IPS DF 4.7 (cell line): ENCODE measurements at regions not wholly inside any gene's neighbourhood (a gene's known extent, or its start where the extent isn't known, plus 50 kb on each side); places are given as distances from the start of the nearest gene placed in this dataset.
"Not testable (repeated sequence)": the region's sequence is repeated elsewhere in the genome, so short reads cannot be mapped to it uniquely, and the experiment has no call there.

Experiments
- DNase-seq: peaks from one replicate; pipeline ENCODE4 v3.0.0-alpha.2; 2013; ENCODE audit warnings: low spot score; ENCODE audit errors: extremely low read depth

DNA sequence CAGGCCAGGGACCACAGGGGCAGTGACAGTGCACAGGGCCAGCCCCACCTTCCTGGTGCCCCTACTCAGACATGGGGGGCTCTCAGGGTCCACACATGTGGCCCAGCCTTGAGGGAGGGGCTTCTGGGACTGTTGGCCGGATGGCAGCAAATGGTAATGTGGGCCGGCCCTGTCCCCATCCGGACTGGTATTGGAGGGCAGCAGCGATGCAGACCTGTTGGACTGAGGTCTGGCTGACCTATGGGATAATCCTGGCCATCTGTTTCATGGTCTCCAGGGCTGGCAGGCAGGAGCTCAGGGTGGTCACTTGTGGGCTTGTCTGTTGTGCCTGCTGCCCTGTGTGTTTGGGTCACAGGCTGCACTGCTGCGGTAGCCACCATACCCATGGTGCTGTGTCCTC lies 387.5 kb downstream of the TMEM121 start:
- no peak for DNase-seq

- not testable (repeated sequence) for DNase-seq
Observed at GRCh38 chr14:105914281-105914680, 387.9 kb downstream of the TMEM121 start.

GRCh38 chr14:105914738-105915385 lies 388.5 kb downstream of the TMEM121 start:
- DNase-seq = no peak

DNA sequence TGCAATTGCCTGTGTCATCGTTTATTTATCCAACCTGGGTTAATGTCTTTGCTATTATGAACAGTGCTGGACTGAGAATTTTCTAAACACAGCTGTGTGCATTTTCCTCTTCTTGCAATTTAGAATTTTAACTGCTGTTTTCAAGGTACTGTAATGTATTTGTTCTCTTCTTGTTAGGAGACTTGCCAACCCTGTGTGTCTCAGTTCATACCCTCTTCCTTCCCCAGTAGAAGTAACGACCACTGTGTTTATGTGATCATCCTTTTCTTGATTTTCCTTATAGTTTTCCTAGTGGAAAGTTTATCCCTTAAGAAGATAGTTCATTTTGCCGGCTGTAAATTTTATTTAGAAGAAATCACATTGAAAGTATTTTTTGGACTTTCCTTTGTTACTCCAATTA lies 389.2 kb downstream of the TMEM121 start:
- not testable (repeated sequence) for DNase-seq

DNA sequence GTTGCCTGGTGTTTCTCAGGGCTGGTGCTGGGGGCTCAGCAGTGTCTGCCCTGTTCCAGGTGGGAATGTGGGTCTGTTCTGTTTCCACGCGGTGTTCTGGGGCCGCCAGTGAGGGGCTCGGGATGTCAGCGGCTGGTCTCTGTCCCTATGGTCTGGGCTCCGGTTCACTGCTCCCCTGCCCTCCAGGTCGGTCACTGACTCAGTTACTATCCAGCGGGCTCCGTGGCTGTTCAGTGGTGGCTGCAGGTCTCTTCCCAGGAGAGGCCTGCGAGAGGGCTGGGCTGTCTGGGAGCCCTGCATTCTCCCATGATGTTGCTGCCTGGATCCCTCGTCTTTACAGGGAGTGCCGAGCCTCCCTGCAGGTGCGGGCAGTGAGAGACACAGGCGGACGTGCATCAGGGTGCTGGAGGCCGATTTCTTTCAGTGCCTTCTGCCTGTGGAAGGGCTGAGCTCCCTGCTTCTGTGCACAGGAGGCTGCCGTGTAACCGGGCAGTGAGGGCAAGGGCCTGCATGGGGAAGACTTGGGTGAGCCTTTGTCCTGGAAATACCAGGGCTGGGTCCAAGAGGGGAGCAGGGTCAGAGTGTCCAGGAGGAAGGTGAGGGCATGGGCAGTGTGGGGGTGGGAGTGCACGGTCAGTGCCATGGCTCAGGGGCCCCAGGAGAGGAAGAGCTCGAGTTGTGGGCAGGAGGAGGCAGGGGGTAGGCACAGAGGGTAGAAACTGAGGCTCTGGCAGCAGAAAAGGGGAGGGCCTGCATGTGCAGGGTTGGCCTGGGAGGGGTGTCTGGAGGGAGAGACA lies 391.0 kb downstream of the TMEM121 start:
- DNase-seq = not testable (repeated sequence)

GRCh38 chr14:105917933-105918436 lies 391.6 kb downstream of the TMEM121 start:
- DNase-seq = no peak

DNA sequence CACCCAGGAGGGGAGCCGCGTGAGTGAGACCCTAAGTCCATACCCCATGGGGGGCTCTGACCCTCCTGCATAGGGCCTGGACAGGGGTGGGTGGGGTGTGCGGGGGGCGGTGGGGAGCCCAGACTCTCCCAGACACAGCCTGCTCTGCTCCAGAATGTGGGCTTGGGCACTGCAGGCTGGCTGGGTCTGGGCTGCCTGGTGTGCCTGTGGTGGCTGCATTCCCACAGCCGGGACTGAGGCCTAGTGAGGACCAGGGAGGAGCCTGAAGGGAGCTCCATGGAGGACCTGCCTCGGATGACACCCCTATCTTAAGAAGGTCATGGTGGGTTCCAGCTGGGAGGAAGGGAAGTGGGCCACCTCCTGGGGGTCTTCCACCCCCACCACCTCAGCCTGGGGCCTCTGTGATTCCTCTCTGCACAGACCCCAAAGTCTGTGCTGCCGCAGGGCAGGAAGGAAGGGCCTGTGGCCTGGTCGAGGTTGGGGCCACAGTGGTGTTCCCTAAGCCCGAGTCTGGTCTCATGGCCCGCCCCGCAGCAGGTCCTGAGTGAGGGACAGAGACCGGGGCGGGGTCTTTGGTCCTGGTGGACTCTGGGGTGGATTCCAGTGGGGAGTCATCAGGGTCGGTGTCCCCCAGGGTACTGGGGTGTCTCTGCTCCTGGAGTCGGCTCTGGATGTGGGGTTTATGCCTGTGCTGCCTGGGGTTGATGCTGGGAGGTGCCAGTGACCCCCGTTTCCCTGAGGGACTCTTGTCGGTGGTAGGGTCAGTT lies 392.3 kb downstream of the TMEM121 start:
- DNase-seq = no peak

DNA sequence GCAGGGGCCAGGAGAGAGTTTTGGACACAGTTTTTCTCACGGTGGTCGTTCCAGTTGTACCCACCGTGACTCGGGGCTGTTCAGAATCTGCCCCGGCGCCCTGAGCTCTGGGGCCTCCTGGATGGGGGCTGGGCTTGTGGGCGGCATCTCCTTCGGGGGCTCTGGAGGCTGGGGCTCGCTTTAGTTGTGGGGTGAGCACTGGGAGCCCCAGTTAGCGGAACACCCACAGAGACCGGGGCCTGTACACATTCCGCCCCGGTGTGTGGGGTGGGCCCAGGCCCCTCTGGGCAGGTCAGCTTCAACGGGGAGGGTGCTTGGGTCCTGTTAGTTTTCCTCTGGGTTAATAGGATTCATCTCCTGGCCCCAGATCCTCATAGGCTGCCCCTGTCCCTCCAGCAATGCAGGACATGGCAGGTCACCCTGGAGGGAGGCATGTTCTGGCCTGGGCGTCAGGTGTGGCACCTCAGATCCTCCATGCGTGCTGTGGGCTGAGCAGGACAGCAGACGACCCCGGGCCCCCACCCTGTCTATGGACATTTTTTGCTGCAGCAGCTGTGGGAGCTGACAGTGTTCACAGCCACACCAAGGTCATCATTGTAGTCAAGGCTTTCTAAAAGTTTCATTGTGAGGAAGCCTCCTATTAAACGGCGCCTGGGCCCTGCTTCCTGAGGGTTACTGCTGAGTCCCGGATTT lies 393.2 kb downstream of the TMEM121 start:
- no peak for DNase-seq

GRCh38 chr14:105920151-105920700 lies 393.8 kb downstream of the TMEM121 start:
- DNase-seq = not testable (repeated sequence)

DNA sequence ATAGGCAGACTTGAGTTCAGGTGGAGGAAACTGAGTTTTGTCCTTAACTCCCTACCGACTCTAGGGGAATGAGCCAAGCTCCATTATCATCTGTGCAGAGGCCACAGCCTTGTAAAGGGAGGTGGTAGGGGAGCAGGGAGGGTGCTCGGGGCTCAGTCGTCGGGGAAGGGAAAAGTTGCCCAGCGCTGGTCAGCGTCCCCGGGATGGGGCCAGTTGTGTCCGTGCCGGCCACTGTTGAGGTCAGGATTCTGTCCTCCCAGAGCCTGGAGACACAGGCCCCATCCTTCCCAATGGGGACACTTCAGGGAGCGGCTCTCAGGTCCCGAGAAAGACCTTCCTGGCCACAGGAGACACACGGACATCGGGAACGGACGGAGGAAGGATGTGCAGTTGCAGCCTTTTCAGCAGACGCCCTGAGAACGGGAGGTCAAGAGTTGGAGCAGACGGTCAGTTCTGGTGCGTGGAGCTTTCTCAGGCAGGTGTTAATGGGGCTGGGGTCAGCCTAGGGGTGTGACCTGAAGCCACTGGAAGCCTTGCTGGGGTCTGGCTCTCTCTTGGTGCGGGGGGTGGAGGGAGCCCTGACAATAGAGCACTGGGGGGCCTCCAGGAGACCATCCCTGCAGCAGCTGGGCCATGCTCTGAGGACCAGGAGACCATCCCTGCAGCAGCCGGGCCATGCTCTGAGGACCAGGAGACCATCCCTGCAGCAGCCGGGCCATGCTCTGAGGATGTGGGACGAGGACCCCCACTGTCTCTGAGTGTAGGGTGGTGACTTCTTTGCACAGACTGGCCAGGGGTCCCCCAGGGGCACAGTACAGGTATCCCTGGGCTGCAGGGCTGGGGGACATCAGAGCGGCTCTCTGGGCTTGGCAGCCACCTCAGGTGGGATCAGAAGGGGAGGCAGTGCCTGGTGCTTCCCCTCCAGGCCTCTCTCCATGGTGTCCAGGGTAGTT lies 394.7 kb downstream of the TMEM121 start:
- not testable (repeated sequence) for DNase-seq

DNA sequence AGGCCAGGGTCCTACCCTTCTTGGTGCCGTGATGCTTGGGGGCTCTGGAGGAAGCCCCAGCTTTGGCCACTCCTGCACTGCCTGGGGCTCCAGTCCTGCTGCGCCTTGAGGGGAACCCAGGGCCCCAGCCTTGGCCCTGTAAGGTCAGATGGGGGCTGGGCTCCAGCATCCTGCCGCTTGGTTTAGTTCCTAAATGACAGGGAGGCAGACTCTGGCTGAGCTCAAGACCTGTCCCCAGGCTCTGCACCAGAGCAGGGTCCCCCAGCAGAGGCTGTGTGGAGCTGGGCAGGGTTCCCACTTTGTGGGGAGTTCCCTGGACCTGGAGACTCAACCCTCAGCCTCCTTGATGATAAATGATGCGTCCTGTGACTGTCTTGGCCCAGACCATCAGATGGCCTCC lies 395.4 kb downstream of the TMEM121 start:
- DNase-seq = not testable (repeated sequence)

- DNase-seq = not testable (repeated sequence)
Observed at GRCh38 chr14:105923520-105924191, 397.3 kb downstream of the TMEM121 start.

DNA sequence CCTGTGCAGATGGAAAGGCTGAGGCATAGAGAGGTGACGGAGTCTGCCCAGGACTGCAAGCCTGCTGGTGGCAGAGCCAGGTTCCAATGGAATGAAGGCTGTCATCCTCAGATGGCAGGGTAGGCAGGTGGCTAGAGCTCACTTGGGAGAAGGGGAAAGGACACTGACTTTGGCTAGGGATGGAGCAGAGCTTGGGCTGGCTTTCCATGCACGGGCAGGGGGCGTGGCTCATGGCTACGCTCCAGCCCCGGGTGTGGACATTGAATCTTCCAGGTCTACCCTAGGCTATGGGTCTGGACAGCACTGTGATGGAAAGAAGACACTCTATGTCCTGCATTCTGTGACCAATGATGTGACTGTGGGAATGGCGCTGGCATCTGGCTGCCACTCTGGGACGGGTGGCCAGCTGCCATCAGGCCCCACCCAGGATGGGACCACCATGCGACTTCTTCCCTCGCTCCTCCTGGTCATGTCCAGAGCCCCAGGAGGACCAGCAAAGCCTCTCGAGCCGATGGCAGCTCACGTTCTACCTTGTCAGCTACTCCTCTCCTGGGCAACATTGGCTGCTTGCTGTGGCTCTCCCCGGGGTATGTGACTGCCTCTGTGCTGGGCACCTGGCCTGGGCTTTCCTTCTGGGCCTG lies 398.7 kb downstream of the TMEM121 start:
- DNase-seq = no peak

GRCh38 chr14:105925615-105926372 lies 399.4 kb downstream of the TMEM121 start:
- DNase-seq = no peak

- no peak for DNase-seq
Observed at GRCh38 chr14:105926373-105927095, 400.2 kb downstream of the TMEM121 start.

DNA sequence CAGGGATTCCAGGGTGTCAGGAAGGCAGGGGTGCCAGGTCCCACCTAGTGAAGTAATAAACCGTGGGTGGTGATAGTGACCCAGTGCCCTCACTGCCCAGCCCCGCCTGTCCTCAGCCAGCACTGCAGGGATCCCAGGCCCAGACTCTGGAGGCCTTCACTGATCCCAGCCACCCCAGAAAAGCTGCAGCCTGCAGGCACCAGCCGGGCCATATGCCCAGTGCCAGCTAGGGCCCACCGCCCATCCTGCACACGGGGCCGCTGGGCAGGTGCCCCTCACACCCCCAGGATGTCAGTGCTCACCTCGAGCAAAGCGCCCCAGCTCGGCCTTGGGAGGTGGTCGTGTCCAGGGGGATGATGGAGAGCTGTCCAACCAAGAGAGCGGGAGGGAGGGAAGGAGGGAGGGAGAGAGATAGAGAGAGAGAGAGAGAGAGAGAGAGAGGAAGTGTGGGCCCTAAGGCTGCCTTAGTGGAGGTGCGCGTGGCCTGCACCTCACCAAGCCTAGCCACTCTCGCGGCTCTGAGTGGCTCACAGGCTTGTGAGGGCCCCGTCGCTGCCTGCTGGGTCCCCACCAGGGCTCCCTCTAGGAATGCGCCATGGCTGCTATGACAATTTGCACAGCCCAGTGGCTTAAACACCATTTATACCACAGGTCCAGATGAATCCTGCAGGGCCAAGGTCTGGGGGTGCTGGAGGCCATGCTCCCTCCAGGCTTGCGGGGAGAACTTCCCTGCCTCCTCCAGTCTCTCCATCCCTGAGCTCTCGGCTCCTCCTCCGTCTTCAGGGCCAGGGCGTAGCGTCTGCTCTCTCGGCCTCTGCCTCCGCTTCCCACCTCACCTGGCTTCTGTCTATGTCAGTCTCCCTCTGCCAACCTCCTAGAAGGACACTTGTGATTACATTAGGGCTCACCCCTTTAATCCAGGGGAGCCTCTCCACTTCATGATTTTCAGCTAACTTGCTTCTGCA lies 401.0 kb downstream of the TMEM121 start:
- DNase-seq = no peak
